Neuronal stem cell (in vitro differentiated cells): ENCODE measurements at regions not wholly inside any gene's neighbourhood (a gene's known extent, or its start where the extent isn't known, plus 50 kb on each side); places are given as distances from the start of the nearest gene placed in this dataset.

Source experiments
- DNase-seq: peaks from one replicate; pipeline ENCODE4 v3.0.0-alpha.2; 2013; ENCODE audit warnings: low spot score
- H2AFZ ChIP-seq: one replicate; pipeline ENCODE4 v1.6.1; 2013; ENCODE audit warnings: mild to moderate bottlenecking, low read length, inconsistent platforms
- H2AK5ac ChIP-seq: 2 replicates; pipeline ENCODE4 v1.6.1; 2013; ENCODE audit warnings: low read depth, mild to moderate bottlenecking, inconsistent platforms, low read length, moderate library complexity, mixed read lengths
- H2BK120ac ChIP-seq: 2 replicates; pipeline ENCODE4 v1.6.1; 2013; ENCODE audit warnings: low read depth, mild to moderate bottlenecking, inconsistent platforms, low read length, moderate library complexity, mixed read lengths
- H2BK12ac ChIP-seq: one replicate; pipeline ENCODE4 v1.6.1; 2013; ENCODE audit warnings: low read length, inconsistent platforms
- H2BK15ac ChIP-seq: 2 replicates; pipeline ENCODE4 v1.6.1; 2013; ENCODE audit warnings: mild to moderate bottlenecking, low read length, inconsistent platforms, mixed read lengths
- H2BK5ac ChIP-seq: one replicate; pipeline ENCODE4 v1.6.1; 2013; ENCODE audit warnings: inconsistent platforms, mild to moderate bottlenecking, low read length, moderate library complexity
- H3K14ac ChIP-seq: one replicate; pipeline ENCODE4 v1.6.1; 2013; ENCODE audit warnings: low read length, inconsistent platforms
- H3K18ac ChIP-seq: 2 replicates; pipeline ENCODE4 v1.6.1; 2013; ENCODE audit warnings: low read length, inconsistent platforms
- H3K23ac ChIP-seq: 2 replicates; pipeline ENCODE4 v1.6.1; 2013; ENCODE audit warnings: low read depth, mild to moderate bottlenecking, mixed read lengths, low read length, inconsistent platforms; ENCODE audit not compliant: poor library complexity
- H3K27ac ChIP-seq: replicated peaks from 3 replicates; pipeline ENCODE4 v1.5.1; 2013; ENCODE audit warnings: low read length, inconsistent platforms
- H3K27me3 ChIP-seq, 3 experiments: 2 replicates each; pipeline ENCODE4 v1.6.1; 2013; ENCODE audit warnings: low read length in 3 of 3, mild to moderate bottlenecking in 2 of 3, inconsistent platforms in 1 of 3, low read depth in 1 of 3, mixed read lengths in 1 of 3, moderate library complexity in 1 of 3; ENCODE audit not compliant: control insufficient read depth in 3 of 3, insufficient read depth in 3 of 3
- H3K36me3 ChIP-seq, 2 donors: replicated peaks in 1 of 2; 2 replicates each; pipeline ENCODE4 v1.6.1; 2013; ENCODE audit warnings: low read length in 2 of 2; ENCODE audit not compliant: control insufficient read depth in 2 of 2, insufficient read depth in 2 of 2
- H3K4ac ChIP-seq: 2 replicates; pipeline ENCODE4 v1.6.1; 2013; ENCODE audit warnings: inconsistent platforms, mild to moderate bottlenecking, low read length, moderate library complexity
- H3K4me1 ChIP-seq, 2 donors: 1 replicate in 1 of 2; 2 replicates in 1 of 2; pipeline ENCODE4 v1.6.1; 2013; ENCODE audit warnings: low read length in 2 of 2, low read depth in 1 of 2; ENCODE audit not compliant: control insufficient read depth in 2 of 2, insufficient read depth in 1 of 2
- H3K4me2 ChIP-seq: one replicate; pipeline ENCODE4 v1.6.1; 2013; ENCODE audit warnings: mild to moderate bottlenecking, low read length, inconsistent platforms; ENCODE audit not compliant: insufficient read depth, poor library complexity, severe bottlenecking
- H3K4me3 ChIP-seq, 2 donors: 2 replicates each; pipeline ENCODE4 v1.5.1; 2013; ENCODE audit warnings: low read length in 2 of 2, mild to moderate bottlenecking in 2 of 2, inconsistent platforms in 1 of 2, moderate library complexity in 1 of 2
- H3K79me1 ChIP-seq: one replicate; pipeline ENCODE4 v1.6.1; 2013; ENCODE audit warnings: low read depth, mild to moderate bottlenecking, inconsistent platforms, low read length, moderate library complexity
- H3K9ac ChIP-seq: one replicate; pipeline ENCODE4 v1.6.1; 2013; ENCODE audit warnings: mild to moderate bottlenecking, low read depth, low read length, inconsistent platforms; ENCODE audit not compliant: poor library complexity
- H3K9me3 ChIP-seq, 2 donors: replicated peaks in 1 of 2; 2 replicates each; pipeline versions ENCODE3 to v1.6.1; 2013; ENCODE audit warnings: low read length in 2 of 2, mild to moderate bottlenecking in 2 of 2, inconsistent platforms in 1 of 2, low read depth in 1 of 2, mixed read lengths in 1 of 2, moderate library complexity in 1 of 2; ENCODE audit not compliant: control insufficient read depth in 2 of 2, insufficient read depth in 1 of 2
- H4K8ac ChIP-seq: one replicate; pipeline ENCODE4 v1.6.1; 2013; ENCODE audit warnings: low read depth, mild to moderate bottlenecking, inconsistent platforms, low read length, moderate library complexity
- H4K91ac ChIP-seq: one replicate; pipeline ENCODE4 v1.6.1; 2013; ENCODE audit warnings: low read length, low read depth, mild to moderate bottlenecking, inconsistent platforms; ENCODE audit not compliant: poor library complexity
- WGBS, 2 donors: extraction: QIAGEN DNeasy Blood & Tissue Kit; methylation state at CpG; one replicate each; pipeline ENCODE4 v1.1.7; 2013; ENCODE audit warnings: missing lambda C conversion rate in 2 of 2, mixed read lengths in 1 of 2; ENCODE audit not compliant: insufficient read length in 2 of 2, insufficient replicate concordance in 1 of 2; ENCODE audit errors: extremely low coverage in 2 of 2; 5-methylcytosine and 5-hydroxymethylcytosine counted together

GRCh38 chr2:10186868-10187535, 64.5 kb downstream of the RRM2 start:
- DNase-seq: no peak
- no CpG with 5 or more reads among the region's 24 CpGs for WGBS, 2 donors
- H4K8ac ChIP-seq: no peak overlapping the region
- peaks cover 3 to 14% of the 10 kb centered on the region in 2 donors for H3K36me3 ChIP-seq
- no peak overlapping the region for H3K4me3 ChIP-seq
- H2BK120ac ChIP-seq: no peak overlapping the region
- peak overlapping the region; percentile 44 for H3K18ac ChIP-seq
- H3K4me2 ChIP-seq: no peak overlapping the region
- H3K9me3 ChIP-seq: no peaks in the 10 kb centered on the region
- H2AK5ac ChIP-seq: peak overlapping the region; percentile 77
- H3K27me3 ChIP-seq: no peaks in the 10 kb centered on the region
- peak overlapping the region; percentile 13 for H3K23ac ChIP-seq
- peaks cover 3% of the 10 kb centered on the region in 2 donors for H3K4me1 ChIP-seq
- no peak overlapping the region for H2BK12ac ChIP-seq
- peak overlapping the region; percentile 54 for H3K9ac ChIP-seq
- no peak overlapping the region for H2BK5ac ChIP-seq
- no peak overlapping the region for H2BK15ac ChIP-seq
- H2AFZ ChIP-seq: no peak overlapping the region
- H3K4ac ChIP-seq: no peak overlapping the region
- H4K91ac ChIP-seq: no peak overlapping the region
- H3K79me1 ChIP-seq: peaks cover 5% of the 10 kb centered on the region
- no peak overlapping the region for H3K27ac ChIP-seq
- H3K14ac ChIP-seq: no peak overlapping the region

- Histone ChIP-seq H2BK12ac (no peak overlapping the region), H3K9me3 (no peaks in the 10 kb centered on the region), H2BK5ac (no peak overlapping the region), H3K9ac (no peak overlapping the region), H3K23ac (peak overlapping the region; percentile 13), H2BK15ac (no peak overlapping the region), H3K14ac (no peak overlapping the region), H3K4me3 (no peak overlapping the region), H4K8ac (no peak overlapping the region), H3K27me3 (no peaks in the 10 kb centered on the region), H3K4ac (no peak overlapping the region), H3K4me1 (peaks cover 3% of the 10 kb centered on the region in 2 donors), H3K27ac (no peak overlapping the region), H3K36me3 (peaks cover 3 to 14% of the 10 kb centered on the region in 2 donors), H2AK5ac (peak overlapping the region; percentile 31), H3K4me2 (no peak overlapping the region), H3K18ac (no peak overlapping the region), H3K79me1 (peaks cover 5% of the 10 kb centered on the region), H4K91ac (no peak overlapping the region), H2BK120ac (no peak overlapping the region), H2AFZ (no peak overlapping the region)
- DNase-seq: no peak
- WGBS, 2 donors: no CpG with 5 or more reads among the region's 14 CpGs
Measured at GRCh38 chr2:10187661-10188060, 65.1 kb downstream of the RRM2 start.

GRCh38 chr2:10188211-10188610, 65.7 kb downstream of the RRM2 start:
- H3K9ac ChIP-seq: no peak overlapping the region
- DNase-seq: no peak
- no peak overlapping the region for H3K14ac ChIP-seq
- no peak overlapping the region for H2BK15ac ChIP-seq
- H4K8ac ChIP-seq: no peak overlapping the region
- H3K4me3 ChIP-seq: no peak overlapping the region
- no peak overlapping the region for H2AFZ ChIP-seq
- no peak overlapping the region for H2BK5ac ChIP-seq
- peaks cover 5% of the 10 kb centered on the region for H3K79me1 ChIP-seq
- no peak overlapping the region for H3K23ac ChIP-seq
- H3K27ac ChIP-seq: no peak overlapping the region
- H3K18ac ChIP-seq: no peak overlapping the region
- no peak overlapping the region for H2AK5ac ChIP-seq
- H4K91ac ChIP-seq: no peak overlapping the region
- no peak overlapping the region for H3K4me2 ChIP-seq
- no peak overlapping the region for H2BK12ac ChIP-seq
- peaks cover 3 to 14% of the 10 kb centered on the region in 2 donors for H3K36me3 ChIP-seq
- no peaks in the 10 kb centered on the region for H3K9me3 ChIP-seq
- H3K4me1 ChIP-seq: peaks cover 3% of the 10 kb centered on the region in 2 donors
- no peak overlapping the region for H3K4ac ChIP-seq
- no peaks in the 10 kb centered on the region for H3K27me3 ChIP-seq
- no peak overlapping the region for H2BK120ac ChIP-seq
- WGBS, 2 donors: no CpG with 5 or more reads among the region's 7 CpGs

GRCh38 chr2:10188729-10189305, 66.3 kb downstream of the RRM2 start:
- no peak for DNase-seq
- Histone ChIP-seq H3K27me3 (no peaks in the 10 kb centered on the region), H2BK12ac (no peak overlapping the region)

More at GRCh38 chr2:10188729-10189305, 66.3 kb downstream of the RRM2 start:
- H3K18ac ChIP-seq: no peak overlapping the region
- no peak overlapping the region for H3K4me2 ChIP-seq
- H3K14ac ChIP-seq: no peak overlapping the region
- peaks cover 4 to 14% of the 10 kb centered on the region in 2 donors for H3K36me3 ChIP-seq
- no peak overlapping the region for H2AFZ ChIP-seq
- no peak overlapping the region for H3K9ac ChIP-seq
- no peak overlapping the region for H3K4ac ChIP-seq
- H4K8ac ChIP-seq: no peak overlapping the region
- no peak overlapping the region for H3K27ac ChIP-seq
- no peak overlapping the region for H2BK5ac ChIP-seq
- no peak overlapping the region for H3K23ac ChIP-seq
- H3K9me3 ChIP-seq: no peaks in the 10 kb centered on the region
- H2AK5ac ChIP-seq: no peak overlapping the region
- no peak overlapping the region for H2BK15ac ChIP-seq
- no peak overlapping the region for H4K91ac ChIP-seq
- H3K79me1 ChIP-seq: peaks cover 5% of the 10 kb centered on the region
- peaks cover 3% of the 10 kb centered on the region in 2 donors for H3K4me1 ChIP-seq
- no CpG with 5 or more reads among the region's 12 CpGs for WGBS, 2 donors
- H2BK120ac ChIP-seq: no peak overlapping the region
- no peak overlapping the region for H3K4me3 ChIP-seq
